SK-N-SH (cell line): ENCODE measurements at regions not wholly inside any gene's neighbourhood (a gene's known extent, or its start where the extent isn't known, plus 50 kb on each side); places are given as distances from the start of the nearest gene placed in this dataset.

Experiments
- CTCF ChIA-PET: fragments of 300-600, 350-600 bp; formaldehyde crosslinking; extraction: SDS; loops from one replicate; lab custom pipeline; 2021; lab: Yijun Ruan, JAX
- POLR2A ChIA-PET: fragments of 350-600 bp; sonication (Branson Sonifier 250); formaldehyde crosslinking; extraction: SDS; loops from one replicate; lab custom pipeline; 2020; ENCODE audit warnings: antibody characterized with exemption, inconsistent platforms; lab: Yijun Ruan, JAX
- DNase-seq: peaks from one replicate; pipeline ENCODE4 v3.0.0; 2012
- H2AFZ ChIP-seq: fragments of 200-600 bp; sonication (generic); 2 replicates; pipeline ENCODE4 v1.8.1; 2016; ENCODE audit warnings: antibody characterized with exemption, mild to moderate bottlenecking, low read depth
- H3F3A ChIP-seq: fragments of 200-600 bp; sonication (generic); replicated peaks from 2 replicates; pipeline ENCODE3; 2016; ENCODE audit warnings: antibody characterized with exemption, mild to moderate bottlenecking; ENCODE audit not compliant: insufficient read depth
- H3K27ac ChIP-seq, 2 experiments: fragments of 200-500 bp in 1 of 2; fragments of 200-600 bp in 1 of 2; sonication (Bioruptor generic) in 1 of 2; sonication (generic), shearing (Covaris generic) in 1 of 2; 2 replicates each; pipeline versions ENCODE4 v1.5.1 to v1.6.1; 2014 to 2016; ENCODE audit warnings: low read depth in 2 of 2, inconsistent platforms in 1 of 2, low read length in 1 of 2, mild to moderate bottlenecking in 1 of 2, mixed read lengths in 1 of 2
- H3K27me3 ChIP-seq: fragments of 200-600 bp; sonication (generic), shearing (Covaris generic); 2 replicates; pipeline ENCODE4 v1.6.1; 2016; ENCODE audit warnings: mixed run types; ENCODE audit not compliant: insufficient read depth
- H3K36me3 ChIP-seq, 2 experiments: fragments of 200-500 bp in 1 of 2; fragments of 200-600 bp in 1 of 2; sonication (Bioruptor generic) in 1 of 2; sonication (generic) in 1 of 2; replicated peaks in 1 of 2; 2 replicates each; pipeline versions ENCODE3 to v1.5.1; 2014 to 2016; ENCODE audit warnings: low read length in 1 of 2, mild to moderate bottlenecking in 1 of 2; ENCODE audit not compliant: insufficient read depth in 2 of 2, control insufficient read depth in 1 of 2
- H3K4me1 ChIP-seq, 2 experiments: fragments of 200-500 bp in 1 of 2; fragments of 200-600 bp in 1 of 2; sonication (Bioruptor generic) in 1 of 2; sonication (generic), shearing (Covaris generic) in 1 of 2; 2 replicates each; pipeline versions ENCODE4 v1.5.1 to v1.6.1; 2014 to 2016; ENCODE audit warnings: low read depth in 1 of 2, low read length in 1 of 2, mixed run types in 1 of 2; ENCODE audit not compliant: insufficient read depth in 2 of 2, control insufficient read depth in 1 of 2
- H3K4me2 ChIP-seq: fragments of 200-600 bp; sonication (generic), shearing (Covaris generic); 2 replicates; pipeline ENCODE4 v1.6.1; 2017; ENCODE audit warnings: mixed run types
- H3K4me3 ChIP-seq, 2 experiments: fragments of 200-500 bp in 1 of 2; fragments of 200-600 bp in 1 of 2; sonication (Bioruptor generic) in 1 of 2; sonication (generic), shearing (Covaris generic) in 1 of 2; 2 replicates each; pipeline versions ENCODE4 v1.5.1 to v1.8.1; 2014 to 2016; ENCODE audit warnings: low read depth in 2 of 2, inconsistent platforms in 1 of 2, low read length in 1 of 2, mild to moderate bottlenecking in 1 of 2, mixed read lengths in 1 of 2, moderate library complexity in 1 of 2
- H3K79me2 ChIP-seq: fragments of 200-600 bp; sonication (generic); 2 replicates; pipeline ENCODE4 v1.8.1; 2017; ENCODE audit warnings: mild to moderate bottlenecking; ENCODE audit not compliant: insufficient read depth
- H3K9ac ChIP-seq: fragments of 200-600 bp; sonication (generic); 2 replicates; pipeline ENCODE4 v1.6.1; 2017; ENCODE audit warnings: mixed run types
- H3K9me2 ChIP-seq: fragments of 200-600 bp; sonication (generic); 2 replicates; pipeline ENCODE4 v1.6.1; 2017; ENCODE audit warnings: mixed run types
- H3K9me3 ChIP-seq: fragments of 200-600 bp; sonication (generic); 2 replicates; pipeline ENCODE4 v1.6.1; 2017; ENCODE audit warnings: mixed run types, mild to moderate bottlenecking, moderate library complexity
- H4K20me1 ChIP-seq: fragments of 200-600 bp; sonication (generic); 2 replicates; pipeline ENCODE4 v1.6.1; 2017; ENCODE audit warnings: mild to moderate bottlenecking, mixed run types; ENCODE audit not compliant: insufficient read depth
- EP300 ChIP-seq, 2 experiments: IDR thresholded peaks; 2 replicates each; pipeline versions ENCODE4 v1.4.0 to v1.6.1; 2012; ENCODE audit warnings: borderline replicate concordance in 1 of 2, low read depth in 1 of 2, low read length in 1 of 2
- EZH2phosphoT487 ChIP-seq: fragments of 200-600 bp; sonication (generic); IDR thresholded peaks from 2 replicates; pipeline ENCODE4 v1.6.1; 2017; ENCODE audit warnings: low read depth, mixed run types, mild to moderate bottlenecking, antibody characterized with exemption, moderate library complexity, borderline replicate concordance
- FOXJ3 ChIP-seq: sonication (generic); formaldehyde crosslinking; IDR thresholded peaks from 2 replicates; pipeline ENCODE4 v1.5.1; 2020; ENCODE audit warnings: mild to moderate bottlenecking, missing genetic modification reagents
- IRF3 ChIP-seq: fragments of 150-350 bp; IDR thresholded peaks from 2 replicates; pipeline ENCODE4 v1.6.1; 2016; ENCODE audit warnings: mild to moderate bottlenecking, low read depth, low read length
- MEF2A ChIP-seq: IDR thresholded peaks from 2 replicates; pipeline ENCODE4 v1.4.0; 2012; ENCODE audit warnings: low read depth, borderline replicate concordance
- MXI1 ChIP-seq: IDR thresholded peaks from 2 replicates; pipeline ENCODE4 v1.6.1; 2012; ENCODE audit warnings: mild to moderate bottlenecking, low read depth, low read length, improper control_type of control experiment
- NFIC ChIP-seq: IDR thresholded peaks from 2 replicates; pipeline ENCODE4 v1.4.0; 2012; ENCODE audit warnings: borderline replicate concordance
- PBX3 ChIP-seq: IDR thresholded peaks from 2 replicates; pipeline ENCODE4; 2012
- RAD21 ChIP-seq: IDR thresholded peaks from 2 replicates; pipeline ENCODE4 v1.6.1; 2012; ENCODE audit warnings: mild to moderate bottlenecking, low read length
- RCOR1 ChIP-seq: fragments of 150-350 bp; IDR thresholded peaks from 2 replicates; pipeline ENCODE4 v1.6.1; 2017; ENCODE audit warnings: antibody characterized with exemption, low read length
- REST ChIP-seq: IDR thresholded peaks from 2 replicates; pipeline ENCODE4 v1.6.1; 2012; ENCODE audit warnings: mild to moderate bottlenecking, low read depth, low read length, moderate library complexity
- RFX5 ChIP-seq: IDR thresholded peaks from 2 replicates; pipeline ENCODE4 v1.6.1; 2012; ENCODE audit warnings: mild to moderate bottlenecking, improper control_type of control experiment, low read length
- RXRA ChIP-seq: IDR thresholded peaks from 2 replicates; pipeline ENCODE4 v1.4.0; 2012; ENCODE audit warnings: low read depth, mild to moderate bottlenecking, borderline replicate concordance
- SIN3A ChIP-seq: IDR thresholded peaks from 2 replicates; pipeline ENCODE4 v1.6.1; 2012; ENCODE audit warnings: low read depth, mild to moderate bottlenecking, low read length, moderate library complexity, borderline replicate concordance
- TAF1 ChIP-seq: IDR thresholded peaks from 2 replicates; pipeline ENCODE4 v1.6.1; 2012; ENCODE audit warnings: low read depth, mild to moderate bottlenecking, low read length, moderate library complexity, borderline replicate concordance
- TCF12 ChIP-seq: IDR thresholded peaks from 2 replicates; pipeline ENCODE4 v1.4.0; 2012
- USF1 ChIP-seq: IDR thresholded peaks from 2 replicates; pipeline ENCODE4 v1.4.0; 2012; ENCODE audit warnings: low read depth, borderline replicate concordance
- USF2 ChIP-seq: fragments of 150-350 bp; IDR thresholded peaks from 2 replicates; pipeline ENCODE4 v1.6.1; 2017; ENCODE audit warnings: antibody characterized with exemption, low read length, low read depth, borderline replicate concordance
- YY1 ChIP-seq: IDR thresholded peaks from 2 replicates; pipeline ENCODE4 v1.4.0; 2012; ENCODE audit warnings: low read depth, mild to moderate bottlenecking
- ZBTB33 ChIP-seq: IDR thresholded peaks from 2 replicates; pipeline ENCODE4 v1.4.0; 2012; ENCODE audit warnings: low read depth, borderline replicate concordance
- WGBS: methylation state at CpG from one replicate; pipeline ENCODE4 v1.1.6; 2017; ENCODE audit warnings: low lambda C conversion rate; 5-methylcytosine and 5-hydroxymethylcytosine counted together

- Histone ChIP-seq H3K9me3 (no peaks in the 10 kb centered on the region), H3K9ac (no peak overlapping the region), H3F3A (no peaks in the 10 kb centered on the region), H3K27me3 (no peaks in the 10 kb centered on the region; the same call in 1 of the 2 replicates), H3K9me2 (no peaks in the 10 kb centered on the region), H3K4me3 (no peak overlapping the region), H3K27ac (no peak overlapping the region), H3K36me3 (no peaks in the 10 kb centered on the region), H4K20me1 (no peaks in the 10 kb centered on the region), H3K4me2 (no peak overlapping the region), H3K4me1 (no peaks in the 10 kb centered on the region), H2AFZ (no peak overlapping the region), H3K79me2 (no peaks in the 10 kb centered on the region)
- DNase-seq: no peak
- 8% methylated on average over 1 of the region's 1 CpG for WGBS
- POLR2A ChIA-PET: no interaction called here
- CTCF ChIA-PET: interaction anchor here (0.7 kb wide), 1 partner anchor 1100 kb away, joined by 3 read pairs; no protein-coding TSS in a partner anchor
- no peak for TF ChIP-seq TAF1
- no peak for TF ChIP-seq USF1
- no peak for TF ChIP-seq EZH2phosphoT487
- TF ChIP-seq RAD21: no peak
- TF ChIP-seq EP300 (IDR thresholded peaks at IDR 0.05; ENCODE audit: borderline replicate concordance in 1 of 2, low read depth in 1 of 2, low read length in 1 of 2): no peak
- TF ChIP-seq RCOR1: no peak
- TF ChIP-seq FOXJ3 (CRISPR knock-in tag): no peak
- no peak for TF ChIP-seq TCF12
- no peak for TF ChIP-seq NFIC
- no peak for TF ChIP-seq RXRA
- TF ChIP-seq MXI1: no peak
- TF ChIP-seq ZBTB33: no peak
- no peak for TF ChIP-seq RFX5
- no peak for TF ChIP-seq MEF2A
- no peak for TF ChIP-seq REST
- no peak for TF ChIP-seq USF2
- no peak for TF ChIP-seq PBX3
- TF ChIP-seq IRF3: no peak
- TF ChIP-seq SIN3A: no peak
- no peak for TF ChIP-seq YY1
These were observed 159.8 kb upstream of the HCRTR2 start for GRCh38 chr6:55014321-55015088.
